Tibial nerve (tissue), 4 donors: ENCODE measurements at regions not wholly inside any gene's neighbourhood (a gene's known extent, or its start where the extent isn't known, plus 50 kb on each side); places are given as distances from the start of the nearest gene placed in this dataset.

Experiments
- DNase-seq, 2 donors: peaks; one replicate each; pipeline ENCODE4 v3.0.0-alpha.2; 2019; ENCODE audit warnings: low spot score in 2 of 2
- H3K27ac ChIP-seq, 4 donors: fragments of 200-600 bp; sonication (generic) in 3 of 4; one replicate each; pipeline ENCODE4 v1.5.1; 2017 to 2019; ENCODE audit warnings: mild to moderate bottlenecking in 1 of 4
- H3K27me3 ChIP-seq, 2 donors: fragments of 200-600 bp; sonication (generic) in 1 of 2; one replicate each; pipeline versions ENCODE4 v1.5.1 to v1.6.0; 2017 to 2019
- H3K36me3 ChIP-seq, 3 donors: fragments of 200-600 bp; sonication (generic); one replicate each; pipeline ENCODE4 v1.5.1; 2018 to 2019
- H3K4me1 ChIP-seq, 4 donors: fragments of 200-600 bp; sonication (generic) in 3 of 4; one replicate each; pipeline ENCODE4 v1.5.1; 2017 to 2019
- H3K4me3 ChIP-seq, 4 donors: fragments of 200-600 bp; sonication (generic) in 3 of 4; one replicate each; pipeline ENCODE4 v1.5.1; 2017 to 2019; ENCODE audit warnings: mild to moderate bottlenecking in 1 of 4, moderate library complexity in 1 of 4
- H3K9me3 ChIP-seq, 4 donors: fragments of 200-600 bp; sonication (generic) in 3 of 4; one replicate each; pipeline ENCODE4 v1.5.1; 2017 to 2019
- CTCF ChIP-seq, 5 experiments: fragments of 200-600 bp in 3 of 5; fragments of 450-650 bp in 2 of 5; sonication (generic) in 3 of 5; IDR thresholded peaks; one replicate each; pipeline ENCODE4 v1.5.1; 2016 to 2019; ENCODE audit warnings: antibody characterized with exemption in 5 of 5, mild to moderate bottlenecking in 3 of 5, moderate library complexity in 2 of 5
- EP300 ChIP-seq, 2 donors: sonication (generic); formaldehyde crosslinking; IDR thresholded peaks; one replicate each; pipeline ENCODE4 v1.6.1; 2017; ENCODE audit warnings: antibody characterized with exemption in 2 of 2, mild to moderate bottlenecking in 1 of 2
- POLR2A ChIP-seq, 2 donors: fragments of 450-650 bp; IDR thresholded peaks; one replicate each; pipeline ENCODE4 v1.6.1; 2017; ENCODE audit warnings: antibody characterized with exemption in 2 of 2, mild to moderate bottlenecking in 2 of 2, moderate library complexity in 2 of 2
- WGBS, 2 donors: methylation state at CpG; one replicate each; pipeline ENCODE4 v1.1.5; 2018; 5-methylcytosine and 5-hydroxymethylcytosine counted together

- DNase-seq, result no peak
- Histone ChIP-seq H3K9me3 (no peaks in the 10 kb centered on the region), H3K4me3 (no peak overlapping the region), H3K4me1 (no peaks in the 10 kb centered on the region), H3K27ac (no peak overlapping the region), H3K27me3 (no peaks in the 10 kb centered on the region), H3K36me3 (no peaks in the 10 kb centered on the region)
- WGBS, 2 donors, result 95 to 100% methylated on average over 5 of the region's 5 CpGs
- TF ChIP-seq POLR2A (IDR thresholded peaks at IDR 0.05), result no peak
- TF ChIP-seq CTCF (IDR thresholded peaks at IDR 0.05), result no peak
- TF ChIP-seq EP300 (IDR thresholded peaks at IDR 0.05), result no peak
Observed at GRCh38 chr6:132079286-132079685, 128.1 kb upstream of the CCN2 start.

GRCh38 chr6:132076452-132076851 lies 125.3 kb upstream of the CCN2 start:
- TF ChIP-seq EP300 (IDR thresholded peaks at IDR 0.05) (no peak), CTCF (IDR thresholded peaks at IDR 0.05) (no peak)
- H3K4me3 ChIP-seq, result no peak overlapping the region
- WGBS, 2 donors, result 83 to 95% methylated on average over 3 of the region's 3 CpGs

GRCh38 chr6:132072831-132073230 lies 121.7 kb upstream of the CCN2 start:
- H3K9me3 ChIP-seq, result no peaks in the 10 kb centered on the region
- no peak for TF ChIP-seq EP300 (IDR thresholded peaks at IDR 0.05)
- TF ChIP-seq POLR2A (IDR thresholded peaks at IDR 0.05), result no peak
- TF ChIP-seq CTCF (IDR thresholded peaks at IDR 0.05), result no peak
- no peak overlapping the region for H3K27ac ChIP-seq
- WGBS, 2 donors, result 76 to 84% methylated on average over 1 of the region's 1 CpG
- H3K27me3 ChIP-seq, result no peaks in the 10 kb centered on the region
- no peaks in the 10 kb centered on the region for H3K36me3 ChIP-seq
- DNase-seq, result no peak
- H3K4me3 ChIP-seq, result no peak overlapping the region
- H3K4me1 ChIP-seq, result no peaks in the 10 kb centered on the region

More at GRCh38 chr6:132076452-132076851, 125.3 kb upstream of the CCN2 start:
- no peak for DNase-seq
- Histone ChIP-seq H3K36me3 (no peaks in the 10 kb centered on the region), H3K9me3 (no peaks in the 10 kb centered on the region), H3K4me1 (no peaks in the 10 kb centered on the region), H3K27ac (no peak overlapping the region), H3K27me3 (no peaks in the 10 kb centered on the region)

GRCh38 chr6:132072271-132072670 lies 121.1 kb upstream of the CCN2 start:
- Histone ChIP-seq H3K36me3 (no peaks in the 10 kb centered on the region), H3K9me3 (no peaks in the 10 kb centered on the region), H3K4me3 (no peak overlapping the region), H3K4me1 (no peaks in the 10 kb centered on the region), H3K27ac (no peak overlapping the region), H3K27me3 (no peaks in the 10 kb centered on the region)
- DNase-seq, result no peak
- 84 to 86% methylated on average over 2 of the region's 2 CpGs for WGBS, 2 donors
- no peak for TF ChIP-seq CTCF (IDR thresholded peaks at IDR 0.05)
- TF ChIP-seq EP300 (IDR thresholded peaks at IDR 0.05), result no peak
- TF ChIP-seq POLR2A (IDR thresholded peaks at IDR 0.05), result no peak

GRCh38 chr6:132070356-132070755 lies 119.2 kb upstream of the CCN2 start:
- H3K27ac ChIP-seq, result no peak overlapping the region
- no peak overlapping the region for H3K4me3 ChIP-seq
- no peaks in the 10 kb centered on the region for H3K36me3 ChIP-seq
- no peaks in the 10 kb centered on the region for H3K27me3 ChIP-seq
- TF ChIP-seq EP300 (IDR thresholded peaks at IDR 0.05) (no peak), CTCF (IDR thresholded peaks at IDR 0.05) (no peak), POLR2A (IDR thresholded peaks at IDR 0.05) (no peak)
- H3K4me1 ChIP-seq, result no peaks in the 10 kb centered on the region
- H3K9me3 ChIP-seq, result no peaks in the 10 kb centered on the region
- WGBS, 2 donors, result 24 to 26% methylated on average over 1 of the region's 1 CpG
- DNase-seq, result no peak
